ENCODE measurements at regions not wholly inside any gene's neighbourhood (a gene's known extent, or its start where the extent isn't known, plus 50 kb on each side); places are given as distances from the start of the nearest gene placed in this dataset.

DNA sequence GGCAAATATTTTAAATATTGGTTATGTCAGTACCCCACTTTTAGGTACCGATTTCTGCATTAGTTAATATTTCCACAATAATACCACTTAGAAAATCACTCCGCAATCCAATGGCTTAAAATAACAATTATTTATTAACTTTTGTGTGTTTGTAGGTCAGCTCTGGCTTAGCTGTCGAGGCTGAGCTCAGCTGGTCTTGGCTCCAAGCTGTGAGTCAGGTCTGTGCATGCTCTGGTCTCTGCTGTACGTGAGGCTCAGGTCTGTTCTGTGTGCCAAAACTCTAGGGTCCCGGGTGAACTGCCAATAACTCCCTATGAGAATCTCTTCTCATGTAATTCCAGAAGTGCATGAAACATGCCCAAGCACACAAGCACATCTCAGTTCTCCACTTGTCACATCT, 245.8 kb upstream of the GK2 start:
- TF ChIP-seq EP300 (IDR thresholded peaks at IDR 0.05), result no peak
- TF ChIP-seq, protein P1, sequence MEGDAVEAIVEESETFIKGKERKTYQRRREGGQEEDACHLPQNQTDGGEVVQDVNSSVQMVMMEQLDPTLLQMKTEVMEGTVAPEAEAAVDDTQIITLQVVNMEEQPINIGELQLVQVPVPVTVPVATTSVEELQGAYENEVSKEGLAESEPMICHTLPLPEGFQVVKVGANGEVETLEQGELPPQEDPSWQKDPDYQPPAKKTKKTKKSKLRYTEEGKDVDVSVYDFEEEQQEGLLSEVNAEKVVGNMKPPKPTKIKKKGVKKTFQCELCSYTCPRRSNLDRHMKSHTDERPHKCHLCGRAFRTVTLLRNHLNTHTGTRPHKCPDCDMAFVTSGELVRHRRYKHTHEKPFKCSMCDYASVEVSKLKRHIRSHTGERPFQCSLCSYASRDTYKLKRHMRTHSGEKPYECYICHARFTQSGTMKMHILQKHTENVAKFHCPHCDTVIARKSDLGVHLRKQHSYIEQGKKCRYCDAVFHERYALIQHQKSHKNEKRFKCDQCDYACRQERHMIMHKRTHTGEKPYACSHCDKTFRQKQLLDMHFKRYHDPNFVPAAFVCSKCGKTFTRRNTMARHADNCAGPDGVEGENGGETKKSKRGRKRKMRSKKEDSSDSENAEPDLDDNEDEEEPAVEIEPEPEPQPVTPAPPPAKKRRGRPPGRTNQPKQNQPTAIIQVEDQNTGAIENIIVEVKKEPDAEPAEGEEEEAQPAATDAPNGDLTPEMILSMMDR (IDR thresholded peaks at IDR 0.05), result no peak

Data from ovary (tissue), 3 donors.